RWPE1 (cell line): ENCODE measurements at regions not wholly inside any gene's neighbourhood (a gene's known extent, or its start where the extent isn't known, plus 50 kb on each side); places are given as distances from the start of the nearest gene placed in this dataset.

ENCODE experiments used
- CTCF ChIA-PET: fragments of 350-600 bp; sonication (Branson Sonifier 250); formaldehyde crosslinking; extraction: SDS; loops from one replicate; lab custom pipeline; 2021; lab: Yijun Ruan, JAX
- POLR2A ChIA-PET: fragments of 400-600 bp; formaldehyde crosslinking; extraction: SDS; loops from one replicate; lab custom pipeline; 2020; ENCODE audit warnings: antibody characterized with exemption; ENCODE audit not compliant: low non-redundant PET; lab: Yijun Ruan, JAX
- DNase-seq: peaks from one replicate; pipeline ENCODE4 v3.0.0; 2012; ENCODE audit warnings: low spot score
- H3K27ac ChIP-seq: fragments of 450-650 bp; 2 replicates; pipeline ENCODE4 v1.5.1; 2017
- TF ChIP-seq, protein P1 (sequence below): fragments of 450-650 bp; conservative IDR thresholded peaks from 2 replicates; pipeline ENCODE4 v1.5.1; 2017; ENCODE audit warnings: low read depth, mild to moderate bottlenecking

- CTCF ChIA-PET: no interaction called here
- no peak overlapping the region for H3K27ac ChIP-seq
- no peak for DNase-seq
- POLR2A ChIA-PET: no interaction called here
- TF ChIP-seq, protein P1, sequence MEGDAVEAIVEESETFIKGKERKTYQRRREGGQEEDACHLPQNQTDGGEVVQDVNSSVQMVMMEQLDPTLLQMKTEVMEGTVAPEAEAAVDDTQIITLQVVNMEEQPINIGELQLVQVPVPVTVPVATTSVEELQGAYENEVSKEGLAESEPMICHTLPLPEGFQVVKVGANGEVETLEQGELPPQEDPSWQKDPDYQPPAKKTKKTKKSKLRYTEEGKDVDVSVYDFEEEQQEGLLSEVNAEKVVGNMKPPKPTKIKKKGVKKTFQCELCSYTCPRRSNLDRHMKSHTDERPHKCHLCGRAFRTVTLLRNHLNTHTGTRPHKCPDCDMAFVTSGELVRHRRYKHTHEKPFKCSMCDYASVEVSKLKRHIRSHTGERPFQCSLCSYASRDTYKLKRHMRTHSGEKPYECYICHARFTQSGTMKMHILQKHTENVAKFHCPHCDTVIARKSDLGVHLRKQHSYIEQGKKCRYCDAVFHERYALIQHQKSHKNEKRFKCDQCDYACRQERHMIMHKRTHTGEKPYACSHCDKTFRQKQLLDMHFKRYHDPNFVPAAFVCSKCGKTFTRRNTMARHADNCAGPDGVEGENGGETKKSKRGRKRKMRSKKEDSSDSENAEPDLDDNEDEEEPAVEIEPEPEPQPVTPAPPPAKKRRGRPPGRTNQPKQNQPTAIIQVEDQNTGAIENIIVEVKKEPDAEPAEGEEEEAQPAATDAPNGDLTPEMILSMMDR: no peak
Measured at GRCh38 chr11:133697603-133698180, 147.6 kb downstream of the SPATA19 start.

GRCh38 chr11:133697161-133697560 lies 148.2 kb downstream of the SPATA19 start:
- CTCF ChIA-PET: no interaction called here
- TF ChIP-seq, protein P1: no peak
- no peak for DNase-seq
- no peak overlapping the region for H3K27ac ChIP-seq
- POLR2A ChIA-PET: no interaction called here

- POLR2A ChIA-PET: no interaction called here
- no peak for DNase-seq
- TF ChIP-seq, protein P1: no peak
- CTCF ChIA-PET: no interaction called here
- no peak overlapping the region for H3K27ac ChIP-seq
Measured at GRCh38 chr11:133695387-133695786, 149.9 kb downstream of the SPATA19 start.

- ChIA-PET POLR2A (no interaction called here), CTCF (interaction anchor here (0.6 kb wide), 1 partner anchor 217 kb away, joined by 3 read pairs; no protein-coding TSS in a partner anchor)
- TF ChIP-seq, protein P1: no peak
- H3K27ac ChIP-seq: no peak overlapping the region
- no peak for DNase-seq
Measured at GRCh38 chr11:133694701-133695100, 150.6 kb downstream of the SPATA19 start.

DNA sequence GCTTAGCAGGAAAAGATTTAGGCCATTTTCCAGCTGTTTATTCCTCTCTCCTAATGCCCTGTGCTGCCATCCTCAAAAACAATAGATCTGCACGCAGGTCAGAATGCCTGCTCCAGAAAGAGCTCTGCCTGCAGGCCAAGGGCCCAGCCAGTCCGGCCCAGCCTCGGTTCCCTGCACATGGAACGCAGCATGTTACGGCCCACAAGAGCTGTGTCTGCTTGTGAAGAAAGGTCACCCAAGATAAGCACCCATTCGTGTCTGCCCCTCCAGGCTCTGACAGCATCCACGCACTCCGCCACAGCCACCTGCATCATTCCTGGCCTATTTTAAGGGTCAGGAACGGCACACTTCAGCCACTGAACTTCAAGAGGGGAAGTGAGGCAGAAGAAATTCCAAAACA lies 152.2 kb downstream of the SPATA19 start:
- TF ChIP-seq, protein P1: no peak
- no peak overlapping the region for H3K27ac ChIP-seq
- no peak for DNase-seq
- POLR2A ChIA-PET: no interaction called here
- CTCF ChIA-PET: interaction anchor here (0.6 kb wide), 2 partner anchors 65 to 352 kb away, joined by 3 to 4 read pairs; no protein-coding TSS in a partner anchor

GRCh38 chr11:133692126-133692934 lies 153.0 kb downstream of the SPATA19 start:
- DNase-seq: no peak
- TF ChIP-seq, protein P1: no peak
- no peak overlapping the region for H3K27ac ChIP-seq
- ChIA-PET POLR2A (interaction anchor here (0.6 kb wide), 1 partner anchor 163 kb away, joined by 7 read pairs; no protein-coding TSS in a partner anchor), CTCF (interaction anchor here (0.6 kb wide), 2 partner anchors 66 to 351 kb away, joined by 3 to 4 read pairs; no protein-coding TSS in a partner anchor)
